Left colon (tissue), 2 donors: ENCODE measurements at regions not wholly inside any gene's neighbourhood (a gene's known extent, or its start where the extent isn't known, plus 50 kb on each side); places are given as distances from the start of the nearest gene placed in this dataset.
A peak's percentile ranks its signal among the peaks of the same experiment; 100 is the strongest.

Experiments used
- ATAC-seq: fragments of 200-7000 bp; cut with Tn5 transposase; one replicate; pipeline ENCODE4 v1.9.1; 2020; ENCODE audit warnings: mild to moderate bottlenecking, moderate library complexity
- DNase-seq, 2 donors: peaks; one replicate each; pipeline ENCODE4 v3.0.0-alpha.2; 2020
- intact Hi-C, 2 donors: fragments of 100-400 bp; cut with DNase I in 1 of 2; cut with micrococcal nuclease in 1 of 2; formaldehyde crosslinking; loops; one replicate each; pipeline versions ENCODE4 v1.11.2 to v1.14.0; 2022; cut with DNase I, micrococcal nuclease
- donor health status: DM: no; HTN: no; CAD: no.
- donor health status: DM: yes; HTN: yes; CAD: no.

DNA sequence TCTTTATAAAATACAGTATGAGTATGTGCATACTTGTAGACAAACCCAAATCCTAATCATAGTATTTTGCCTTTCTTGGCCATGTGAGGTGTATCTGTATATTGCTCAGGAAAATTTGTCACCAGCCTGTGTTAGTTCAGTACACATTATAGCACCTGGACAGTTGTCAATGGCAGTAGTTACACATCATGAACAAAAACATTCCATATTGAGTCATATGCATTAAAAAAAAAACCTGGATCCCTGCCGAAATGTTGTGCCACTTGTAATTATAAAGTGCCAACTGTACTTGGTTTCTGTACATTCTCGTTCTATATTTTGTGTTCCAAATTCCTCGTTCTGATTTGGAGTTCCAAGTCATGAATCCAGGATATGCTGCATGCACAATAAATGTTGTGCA lies 410.4 kb downstream of the INHBA start:
- intact Hi-C loops: no loop called here
- DNase-seq: no peak
- peak; percentile 46 for ATAC-seq

DNA sequence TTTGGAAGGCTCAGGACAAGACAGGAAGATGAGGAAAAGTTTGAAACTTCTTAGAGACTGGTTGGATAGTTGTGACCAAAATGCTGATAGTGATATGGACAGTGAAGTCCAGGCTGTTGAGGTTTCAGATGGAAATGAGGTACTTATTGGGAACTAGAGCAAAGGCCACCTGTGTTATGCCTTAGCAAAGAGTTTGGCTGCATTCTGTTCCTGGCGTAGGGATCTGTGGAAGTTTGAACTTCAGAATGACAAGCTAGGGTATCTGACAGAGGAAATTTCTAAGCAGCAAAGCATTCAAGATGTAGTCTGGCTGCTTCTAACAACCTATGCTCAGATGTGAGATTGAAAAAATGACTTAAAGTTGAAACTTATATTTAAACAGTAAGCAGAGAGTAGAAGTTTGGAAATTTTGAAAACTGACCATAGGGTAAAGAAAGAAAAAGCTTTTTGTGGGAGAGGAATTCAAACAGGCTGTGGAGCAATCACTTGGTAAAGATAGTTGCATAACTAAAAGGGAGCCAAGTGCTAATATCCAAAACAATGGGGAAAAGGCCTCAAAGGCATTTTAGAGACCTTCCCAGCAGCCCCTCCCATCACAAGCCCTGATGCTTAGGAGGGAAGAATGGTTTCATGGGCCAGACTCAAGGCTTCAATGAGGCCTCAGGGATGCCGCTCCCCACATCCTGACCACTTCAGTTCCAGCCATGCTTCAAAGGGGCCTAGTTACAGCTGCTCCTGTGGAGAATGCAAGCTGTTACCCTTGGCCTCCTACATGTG lies 415.1 kb downstream of the INHBA start:
- no peak for DNase-seq
- no peak for ATAC-seq
- intact Hi-C loops: no loop called here

DNA sequence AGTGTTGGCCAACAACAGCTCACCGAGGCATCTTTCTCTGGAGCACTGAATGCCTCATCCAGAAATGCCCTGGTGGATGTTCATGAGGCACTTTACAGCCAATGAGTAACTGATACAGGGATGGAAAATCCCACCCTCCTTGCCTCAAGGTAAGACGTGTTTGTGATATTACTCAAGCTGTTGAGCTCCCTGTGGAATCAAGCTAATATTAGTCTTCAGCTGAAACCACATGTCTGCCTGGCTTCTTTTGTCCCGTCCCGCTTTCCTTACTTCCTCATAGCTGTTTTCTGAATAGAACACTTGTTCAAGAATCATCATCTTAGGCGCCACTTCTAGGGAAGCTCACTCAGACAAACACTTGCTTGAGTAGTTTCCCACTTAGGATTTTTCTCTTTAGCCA lies 422.4 kb downstream of the INHBA start:
- no peak for DNase-seq
- no peak for ATAC-seq
- intact Hi-C loops: no loop called here

DNA sequence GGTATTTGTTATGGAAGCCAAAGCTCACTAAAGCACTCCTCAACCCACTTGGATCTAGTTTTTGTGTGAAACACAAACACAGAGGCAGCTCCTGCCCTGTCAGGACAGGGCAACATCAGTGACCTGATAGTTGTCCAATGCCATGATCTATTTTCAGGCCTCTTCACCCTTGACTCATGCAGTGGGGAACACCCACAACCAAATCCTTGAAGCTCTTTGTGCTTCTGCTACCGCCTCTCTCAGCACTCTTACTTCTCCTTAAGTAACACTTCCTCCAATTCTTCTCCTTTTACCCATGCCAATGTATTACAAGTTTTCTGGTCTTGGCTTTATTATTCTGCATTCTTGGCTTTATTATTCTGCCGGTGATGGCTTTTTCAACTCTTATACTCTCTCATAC lies 425.3 kb downstream of the INHBA start:
- ATAC-seq (no peak), DNase-seq (no peak)
- intact Hi-C loops: no loop called here

DNA sequence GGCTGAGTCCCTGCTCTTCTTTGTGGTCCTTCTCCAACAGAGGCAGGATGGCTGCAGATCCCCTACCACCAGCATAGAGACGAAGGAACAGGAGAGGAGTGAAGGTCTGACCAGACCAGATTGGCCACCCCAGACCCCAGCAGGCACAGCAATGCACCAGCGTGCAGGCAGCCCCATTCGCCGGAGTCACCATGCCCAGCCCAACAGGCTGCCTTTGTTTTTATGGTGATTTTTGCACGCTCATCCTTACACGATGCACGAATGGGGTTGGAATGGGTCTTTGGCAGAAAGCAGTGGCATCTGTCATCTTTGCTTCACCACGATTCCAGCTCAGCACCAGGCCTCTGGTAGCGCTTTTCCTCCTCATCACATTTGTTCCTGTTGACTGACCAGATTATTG lies 427.6 kb downstream of the INHBA start:
- intact Hi-C loops: no loop called here
- no peak for DNase-seq

DNA sequence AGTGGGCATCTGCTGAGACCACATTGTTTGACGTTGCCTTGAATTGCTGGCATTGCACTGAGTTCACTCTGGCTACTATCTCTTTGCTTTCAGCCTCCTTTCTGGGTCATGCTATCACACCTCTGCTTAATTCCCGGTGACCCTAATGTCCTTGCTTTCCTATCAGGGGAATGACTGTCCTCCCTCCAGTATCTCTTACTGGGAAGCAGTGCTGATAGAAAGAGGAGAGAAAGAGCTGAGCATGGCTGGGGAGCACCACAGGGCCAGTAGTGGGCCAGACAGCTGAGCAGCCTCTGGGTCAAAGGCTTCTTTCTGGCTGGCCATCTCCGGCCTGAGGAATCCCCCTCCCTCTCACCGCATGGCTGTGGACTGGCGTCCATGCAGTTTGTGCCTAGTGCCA lies 428.7 kb downstream of the INHBA start:
- ATAC-seq: no peak
- intact Hi-C loops: no loop called here

More for the DNA sequence above, 427.6 kb downstream of the INHBA start:
- ATAC-seq: no peak

DNA sequence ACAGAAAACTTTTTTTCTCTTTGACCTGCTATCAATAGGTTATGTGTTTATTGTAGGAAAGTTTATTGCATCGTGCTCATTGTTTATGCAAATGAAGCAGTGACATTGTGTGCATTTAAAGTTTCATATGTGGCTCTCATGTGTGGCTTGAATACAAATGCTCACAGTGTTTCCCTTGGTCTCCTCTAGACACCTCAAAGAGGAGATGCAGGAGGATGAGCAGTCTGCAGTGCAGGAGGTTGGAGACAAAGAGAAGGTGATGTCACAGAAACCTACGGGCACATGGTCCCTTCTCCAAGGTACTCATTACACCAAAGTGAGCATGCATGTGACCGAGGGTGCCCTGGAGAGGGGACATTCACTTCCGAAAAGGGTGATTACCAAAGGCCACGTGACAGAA lies 430.2 kb downstream of the INHBA start:
- DNase-seq (no peak), ATAC-seq (no peak)
- intact Hi-C loops: no loop called here

More for the DNA sequence above, 428.7 kb downstream of the INHBA start:
- DNase-seq: no peak

DNA sequence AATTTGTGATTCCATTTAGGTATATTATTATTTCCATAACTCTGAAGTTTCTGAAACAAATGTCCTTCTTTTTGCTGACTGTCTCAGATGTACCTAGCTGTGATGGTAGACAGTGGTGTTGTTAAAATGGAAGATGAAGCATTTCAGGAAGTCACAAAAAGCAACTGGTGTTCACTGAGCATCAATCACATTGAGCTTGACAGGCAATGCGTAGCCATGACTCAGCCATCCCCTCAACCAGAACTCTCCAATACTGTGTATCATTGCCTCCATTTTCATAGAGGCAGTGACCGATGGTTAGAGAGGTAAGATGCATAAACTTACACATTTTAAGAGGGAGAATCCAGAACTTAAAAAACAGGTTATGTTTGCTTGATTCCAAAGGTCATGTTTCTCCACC lies 434.0 kb downstream of the INHBA start:
- intact Hi-C loops: no loop called here
- no peak for DNase-seq
- ATAC-seq: no peak

DNA sequence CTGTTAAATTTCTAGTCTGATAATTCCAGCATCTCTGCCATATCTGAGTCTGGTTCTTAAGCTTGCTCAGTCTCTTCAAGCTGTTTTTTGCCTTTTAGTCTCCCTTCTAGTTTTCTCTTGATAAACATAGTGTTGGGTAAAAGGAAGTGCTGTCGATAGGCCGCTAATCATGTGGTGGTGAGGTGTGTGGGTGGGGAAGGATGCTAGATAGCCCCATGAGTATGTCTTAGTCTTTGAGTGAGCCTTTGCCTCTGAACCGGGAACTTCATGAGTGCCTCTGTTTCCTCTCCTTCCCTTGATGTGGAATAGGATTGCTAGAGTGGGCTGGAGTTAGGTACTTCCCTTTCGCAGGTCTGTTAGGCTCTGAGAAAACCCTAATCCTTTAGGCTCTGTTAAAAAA lies 441.8 kb downstream of the INHBA start:
- ATAC-seq: no peak
- intact Hi-C loops: no loop called here
- no peak for DNase-seq

DNA sequence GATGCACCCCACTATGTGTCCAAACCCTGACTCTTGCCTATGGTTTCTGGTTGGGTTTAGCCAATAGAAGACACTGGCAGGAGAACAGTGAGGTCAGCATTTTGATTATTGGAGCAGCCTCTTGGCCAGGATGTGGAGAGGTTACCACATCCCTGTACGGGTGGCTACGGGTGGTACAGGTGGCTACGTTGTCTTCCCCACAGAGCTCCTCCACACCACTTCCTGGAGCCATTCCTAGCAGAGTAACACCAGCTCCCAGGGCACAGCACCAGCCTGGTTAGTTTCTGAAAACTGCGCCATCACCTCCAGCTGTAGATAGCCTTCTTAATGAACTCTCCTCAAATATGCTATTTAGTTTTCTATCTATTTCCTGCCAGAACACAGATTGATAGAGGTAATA lies 445.2 kb downstream of the INHBA start:
- DNase-seq (no peak), ATAC-seq (no peak)
- intact Hi-C loops: no loop called here

DNA sequence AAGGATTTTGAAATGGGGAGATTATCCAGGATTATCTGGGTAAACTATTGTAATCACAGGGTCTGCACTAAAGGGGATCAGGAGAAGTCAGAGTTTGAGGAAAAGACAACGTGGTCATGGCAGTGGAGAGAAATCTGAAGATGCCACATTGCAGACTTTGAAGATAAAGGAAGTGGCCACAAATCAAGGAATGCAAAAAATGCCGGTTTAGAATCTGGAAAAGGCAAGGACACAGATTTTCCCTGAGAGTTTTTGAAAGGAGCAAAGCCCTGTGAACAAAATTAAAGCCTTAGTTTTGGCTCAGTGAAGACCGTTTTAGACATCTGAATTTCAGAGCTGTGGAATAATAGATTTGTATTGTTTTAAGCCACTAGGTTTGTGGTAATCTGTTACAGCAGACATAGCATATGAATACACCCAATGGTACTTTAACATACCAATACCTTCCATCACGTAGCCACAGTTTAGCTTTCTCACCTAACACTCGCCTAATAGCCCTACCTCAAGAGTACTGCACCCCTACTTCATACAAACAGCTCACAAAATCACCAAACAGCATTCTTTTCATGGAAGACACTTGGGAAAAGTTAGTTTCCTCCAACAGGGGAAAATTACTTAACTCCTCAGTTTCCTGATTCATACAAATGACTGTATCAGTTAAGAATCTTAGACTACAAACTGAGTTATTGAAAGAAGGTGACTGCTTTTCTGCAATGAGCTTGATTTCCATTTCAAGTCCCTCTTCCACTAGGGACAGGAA lies 446.5 kb downstream of the INHBA start:
- ATAC-seq (no peak), DNase-seq (no peak)
- intact Hi-C loops: no loop called here

DNA sequence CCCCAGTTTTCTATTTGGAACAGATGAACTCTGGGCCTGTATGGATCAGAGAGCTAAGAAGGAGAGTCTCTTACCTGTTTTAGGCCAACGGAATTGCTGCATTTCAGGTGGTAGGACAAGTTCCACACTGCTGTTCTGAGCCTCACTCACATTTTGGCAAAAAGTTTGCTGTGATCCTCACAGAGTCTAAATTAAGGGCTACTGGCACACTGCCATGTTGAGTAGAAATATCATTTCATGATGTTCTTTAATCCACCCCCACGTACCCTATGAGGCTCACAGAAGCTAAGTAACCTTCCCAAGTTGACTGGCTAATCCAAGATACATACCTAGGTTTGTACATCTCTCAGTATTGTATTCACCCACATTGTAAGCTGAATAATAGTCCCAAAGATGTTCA lies 447.2 kb downstream of the INHBA start:
- intact Hi-C loops: no loop called here
- ATAC-seq (no peak), DNase-seq (no peak)

DNA sequence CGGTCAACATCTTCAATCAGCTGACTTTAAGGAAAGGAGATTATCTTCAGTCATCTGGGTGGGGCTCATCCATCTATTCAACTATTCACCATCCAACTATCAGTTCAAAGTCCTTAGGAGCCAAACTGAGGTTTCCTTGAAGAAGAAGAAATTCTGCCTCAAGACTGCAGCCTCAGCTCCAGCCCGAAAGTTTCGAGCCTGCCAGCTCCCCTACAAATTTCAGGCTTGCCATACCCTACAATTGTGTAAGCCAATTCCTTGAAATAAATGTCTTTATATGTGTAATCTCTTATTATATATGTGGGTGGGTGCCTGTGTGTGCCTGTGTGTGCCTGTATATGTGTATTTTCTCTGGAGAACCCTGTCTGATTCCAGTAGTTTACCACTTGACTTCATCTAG lies 447.8 kb downstream of the INHBA start:
- no peak for ATAC-seq
- DNase-seq: no peak
- intact Hi-C loops: no loop called here

DNA sequence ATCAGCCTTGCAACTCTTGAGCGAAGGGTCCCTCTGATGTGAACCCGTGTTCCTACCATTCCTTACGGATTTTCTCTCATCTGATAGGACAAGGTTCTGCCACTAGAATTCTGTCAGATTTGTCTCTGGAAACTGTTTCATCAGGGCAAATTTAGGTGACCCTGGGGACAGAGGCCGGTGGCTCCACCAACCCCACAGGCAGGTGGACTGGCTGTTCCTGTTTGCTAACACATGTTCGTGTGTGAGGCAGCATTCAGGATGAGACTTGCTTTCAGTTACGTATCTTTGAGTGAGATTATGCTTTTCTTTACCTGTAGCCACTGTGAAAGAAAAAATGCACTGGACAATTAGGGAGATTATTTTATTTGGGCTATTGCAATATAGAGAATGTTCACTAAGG lies 449.9 kb downstream of the INHBA start:
- ATAC-seq (no peak), DNase-seq (no peak)
- intact Hi-C loops: no loop called here

DNA sequence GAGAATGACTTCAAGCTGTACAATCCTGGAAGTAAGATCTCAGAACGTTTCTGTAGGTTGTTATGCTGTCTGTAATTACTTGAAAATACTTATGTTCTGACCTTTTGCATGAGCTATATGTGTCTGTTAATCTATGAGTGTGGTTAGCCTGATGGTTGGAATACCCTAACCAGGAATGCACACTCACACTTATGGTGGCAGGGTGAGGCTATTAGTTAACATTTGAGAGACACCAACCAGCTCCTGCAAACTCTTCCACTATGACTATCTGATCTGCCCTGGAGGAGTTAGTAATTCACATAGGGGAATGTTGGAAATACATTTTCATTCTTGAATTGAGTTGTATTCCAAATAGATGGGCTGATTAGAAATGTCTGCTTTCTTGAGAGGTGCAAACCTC lies 450.3 kb downstream of the INHBA start:
- ATAC-seq (no peak), DNase-seq (no peak)
- intact Hi-C loops: no loop called here

DNA sequence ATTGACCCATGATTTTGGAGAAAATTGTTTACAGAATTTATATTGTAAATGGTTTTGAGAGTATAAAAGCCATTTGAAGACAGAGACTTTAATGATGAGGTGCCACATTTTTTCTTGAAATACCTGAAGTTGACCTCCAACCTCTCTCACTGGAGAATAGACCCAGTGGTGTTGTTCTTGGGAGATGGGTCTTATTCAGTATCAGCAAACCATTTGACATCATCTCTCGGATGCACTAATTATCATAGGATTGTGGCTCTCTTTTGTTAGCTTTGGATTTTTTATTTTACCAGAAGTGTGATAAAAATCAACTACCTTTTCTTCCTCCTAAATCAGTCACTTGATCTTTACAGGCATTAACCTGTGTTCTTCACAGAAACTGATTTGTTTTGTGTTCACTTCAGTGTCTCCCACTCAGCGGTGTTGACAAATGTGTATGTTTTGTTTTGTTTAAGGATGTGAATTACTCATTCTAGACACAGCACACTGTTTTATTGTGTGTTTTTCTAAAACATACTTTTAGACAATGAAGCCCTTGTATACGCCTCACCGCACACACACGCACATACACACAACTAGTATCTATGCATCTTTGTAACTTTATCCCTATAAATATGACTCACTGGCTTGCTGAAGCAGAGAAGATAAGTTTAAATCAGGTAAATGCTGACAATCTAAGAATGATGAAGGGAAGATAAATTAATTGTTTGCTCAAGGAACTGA lies 455.6 kb downstream of the INHBA start:
- DNase-seq (no peak), ATAC-seq (no peak)
- intact Hi-C loops: no loop called here

DNA sequence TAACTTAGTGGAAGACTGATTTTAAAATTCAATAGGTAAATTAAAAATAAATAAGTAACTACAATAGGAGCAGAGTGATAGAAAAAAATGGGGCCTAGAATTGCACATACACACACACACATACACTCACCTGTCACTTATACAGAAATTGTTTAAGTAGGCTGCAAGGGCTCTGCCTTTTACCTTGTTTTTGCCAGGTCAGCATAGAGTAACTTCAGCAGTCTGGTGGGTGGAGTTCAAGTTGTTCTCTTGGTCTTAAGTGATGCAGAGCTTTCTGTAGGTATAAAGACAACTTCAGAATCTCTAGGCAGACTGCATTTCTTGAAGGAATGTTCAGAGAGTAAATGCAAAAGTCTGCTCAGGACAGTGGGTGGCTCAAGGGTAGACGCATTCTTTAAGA lies 457.0 kb downstream of the INHBA start:
- DNase-seq: no peak
- intact Hi-C loops: no loop called here
- no peak for ATAC-seq

DNA sequence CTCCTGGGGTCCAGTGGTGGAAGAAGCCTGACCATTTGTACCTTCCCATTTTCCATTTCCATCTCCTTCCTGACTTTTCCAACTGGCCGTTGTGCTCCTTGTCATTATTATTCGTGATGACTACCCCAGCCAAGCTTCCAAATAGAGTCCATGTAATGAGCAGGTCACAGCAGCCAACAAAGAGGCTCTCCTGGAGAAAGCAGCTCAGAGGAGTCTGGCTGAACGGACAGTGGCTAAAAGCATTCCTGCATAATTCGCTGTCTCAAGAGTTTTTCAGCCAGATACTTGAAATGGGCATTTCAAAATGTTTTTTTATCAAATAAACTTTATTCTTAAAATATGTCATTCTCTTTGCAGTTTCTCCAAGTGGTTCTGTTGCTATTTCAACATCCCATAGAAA lies 458.6 kb downstream of the INHBA start:
- intact Hi-C loops: no loop called here
- no peak for DNase-seq
- no peak for ATAC-seq

DNA sequence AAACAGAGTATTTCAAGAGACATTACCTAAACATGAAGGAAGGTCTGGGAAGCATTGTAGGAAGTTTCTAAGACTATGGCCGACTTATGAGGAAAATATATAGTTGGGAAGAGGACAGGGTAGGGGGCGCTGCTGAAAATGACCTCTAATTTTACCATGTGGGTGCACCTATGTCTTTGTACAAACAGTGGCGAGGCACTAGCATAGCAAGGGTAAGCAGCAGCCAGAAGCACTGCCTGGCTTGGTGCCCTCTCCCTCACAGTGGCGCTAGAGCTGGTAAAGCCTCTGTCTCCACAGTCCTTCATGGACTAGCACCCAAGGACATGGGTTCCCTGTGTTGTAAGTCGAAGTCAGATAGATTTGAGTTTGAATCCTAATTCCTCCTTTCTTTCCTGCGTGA lies 461.2 kb downstream of the INHBA start:
- ATAC-seq: no peak
- intact Hi-C loops: no loop called here
- no peak for DNase-seq

DNA sequence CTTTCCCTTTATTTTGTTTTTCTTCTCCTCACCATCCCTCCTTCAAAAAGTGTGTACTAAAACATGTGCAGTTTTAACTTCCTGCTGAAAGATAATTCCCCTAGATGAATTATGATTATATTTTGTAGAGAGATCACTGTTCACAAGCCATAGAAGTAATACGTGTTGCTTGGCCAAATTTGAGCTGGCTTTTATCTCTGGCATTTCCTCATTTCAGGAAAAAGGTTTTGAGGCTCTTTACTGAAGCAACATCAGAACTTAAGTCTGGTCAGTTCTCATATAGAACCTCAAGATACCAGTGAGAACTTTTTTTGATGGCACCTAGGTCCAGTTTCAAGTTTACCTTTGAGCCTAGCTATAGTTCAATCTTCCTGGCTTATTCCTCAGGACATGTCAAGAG lies 463.3 kb downstream of the INHBA start:
- ATAC-seq: no peak
- intact Hi-C loops: no loop called here
- no peak for DNase-seq
